AML-193 (cell line): ENCODE measurements at regions not wholly inside any gene's neighbourhood (a gene's known extent, or its start where the extent isn't known, plus 50 kb on each side); places are given as distances from the start of the nearest gene placed in this dataset.
"Not testable (repeated sequence)": the region's sequence is repeated elsewhere in the genome, so short reads cannot be mapped to it uniquely, and the experiment has no call there.

Experiments used
- DNase-seq, 2 experiments: peaks; one replicate each; lab custom pipeline; 2025; lab: John Stamatoyannopoulos, UW

DNA sequence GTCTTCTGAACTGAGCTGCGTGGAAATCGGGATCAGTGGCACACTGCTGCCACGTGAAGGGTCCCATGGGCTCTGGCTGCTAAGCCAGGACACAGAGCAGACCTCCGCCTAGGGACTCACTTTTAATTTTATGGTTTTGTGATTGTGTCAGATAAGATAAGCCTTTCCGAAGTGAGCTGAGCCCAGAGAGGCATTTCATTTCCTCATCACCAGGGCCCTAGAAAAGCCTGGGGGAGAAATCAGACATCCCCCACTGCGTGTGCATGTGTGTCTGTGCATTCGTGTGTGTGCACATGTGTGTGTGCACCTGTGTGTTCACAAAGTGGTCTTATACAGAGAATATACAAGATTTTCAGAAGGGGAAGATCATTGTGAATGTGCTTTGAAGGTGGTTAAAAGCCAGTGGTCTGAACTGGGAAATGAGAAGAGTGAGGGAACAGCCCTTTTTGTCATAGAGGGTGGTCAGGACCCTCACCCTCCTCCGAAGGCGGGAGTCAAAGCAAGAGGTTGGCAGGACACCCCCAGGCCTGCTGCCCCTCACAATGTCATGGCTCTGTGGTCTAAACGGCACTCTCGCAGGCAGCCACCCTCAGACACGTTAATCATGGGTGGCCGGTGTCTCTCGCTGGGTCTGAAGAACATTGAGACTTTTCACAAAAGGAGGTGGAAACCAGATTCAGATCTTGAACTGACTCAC, 176.1 kb upstream of the PFKP start:
- DNase-seq: no peak

DNA sequence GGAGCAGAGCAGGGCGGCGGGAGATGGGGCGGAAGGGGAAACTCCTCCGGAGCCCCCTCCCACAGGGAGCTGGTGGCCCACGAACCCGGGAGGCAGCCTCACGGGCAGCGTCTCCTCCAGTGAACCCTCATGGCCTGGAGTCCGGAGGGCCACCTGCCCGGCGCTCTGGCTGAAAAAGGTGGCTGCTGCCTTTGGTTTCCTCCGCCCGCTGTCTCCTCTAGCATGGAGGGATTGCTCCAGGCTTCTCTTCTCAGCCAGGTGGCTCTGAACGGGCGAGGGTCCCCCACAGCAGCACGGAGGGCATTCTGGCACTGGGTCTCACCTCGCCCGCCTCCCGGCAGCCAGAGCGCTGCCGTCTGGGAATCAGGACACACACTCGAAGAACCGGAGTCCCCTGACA, 177.3 kb upstream of the PFKP start:
- no peak for DNase-seq

DNA sequence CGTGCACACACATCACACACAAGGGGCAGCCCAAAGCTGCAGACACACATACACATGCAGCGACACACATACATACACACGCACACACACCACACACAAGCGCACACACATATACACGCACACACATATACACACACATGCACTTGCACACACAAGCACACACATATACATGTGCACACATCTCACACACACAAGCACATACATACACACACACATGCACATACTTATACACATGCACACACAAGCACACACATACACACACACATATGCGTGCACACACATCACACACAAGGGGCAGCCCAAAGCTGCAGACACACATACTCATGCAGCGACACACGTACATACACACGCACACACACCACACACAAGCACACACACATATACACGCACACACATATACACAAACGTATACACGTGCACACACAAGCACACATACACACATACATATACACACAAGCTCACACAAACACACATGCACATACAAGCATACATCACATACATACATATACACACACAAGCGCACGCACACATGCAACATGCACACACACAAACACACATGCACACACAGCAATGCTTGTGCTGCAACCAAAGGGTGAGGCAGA, 178.8 kb upstream of the PFKP start:
- no peak for DNase-seq

DNA sequence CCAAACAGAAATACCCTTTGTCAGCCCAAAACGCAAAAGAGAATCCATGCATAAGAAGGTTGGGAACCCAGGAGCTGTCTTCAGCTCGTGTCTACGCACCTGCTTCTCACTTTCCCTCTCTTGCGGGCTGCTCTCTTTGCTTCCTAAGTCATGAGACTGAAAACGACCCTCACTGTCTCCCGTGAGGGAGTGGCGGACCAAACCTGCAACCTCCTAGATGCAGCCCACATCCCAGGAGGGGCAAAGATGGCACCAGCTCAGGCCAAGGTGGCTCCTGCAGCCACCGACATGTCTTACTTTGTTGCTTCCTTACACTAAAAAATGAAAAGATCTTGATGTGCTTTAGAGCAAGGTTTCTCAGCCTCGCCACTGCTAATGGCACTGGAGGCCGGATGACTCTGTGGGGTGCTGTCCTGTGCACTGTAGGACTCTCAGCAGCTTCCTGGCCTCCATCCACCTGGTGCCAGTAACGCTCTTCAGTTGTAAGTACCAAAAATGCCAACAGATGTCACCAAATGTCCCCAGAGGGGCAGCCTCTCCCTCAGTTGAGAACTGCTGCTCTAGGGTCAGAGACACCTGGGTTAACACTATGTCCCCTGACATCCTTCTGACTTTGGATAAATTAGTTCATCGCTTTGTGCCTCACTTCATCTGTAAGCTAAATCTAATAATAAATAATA, 179.8 kb upstream of the PFKP start:
- DNase-seq: no peak

DNA sequence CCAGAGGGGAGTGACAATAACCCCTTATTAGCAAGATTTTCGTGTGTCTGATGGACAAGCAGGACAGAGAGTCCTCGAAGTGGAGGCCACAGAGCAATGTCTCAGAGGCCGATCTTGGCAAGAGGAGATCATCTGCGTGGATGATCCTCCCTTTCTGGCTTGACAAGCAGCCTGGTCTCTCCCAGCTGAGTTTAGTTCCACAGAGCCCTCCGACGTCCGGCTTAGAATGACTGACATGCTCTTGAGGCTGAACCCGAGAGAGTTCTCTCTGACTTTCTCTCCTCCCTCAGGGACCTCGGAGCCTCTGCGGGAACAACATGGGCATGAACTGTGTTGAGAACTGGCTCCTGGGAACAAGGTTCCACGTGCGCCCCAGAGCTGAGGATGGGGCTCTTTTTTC, 180.7 kb upstream of the PFKP start:
- no peak for DNase-seq

DNA sequence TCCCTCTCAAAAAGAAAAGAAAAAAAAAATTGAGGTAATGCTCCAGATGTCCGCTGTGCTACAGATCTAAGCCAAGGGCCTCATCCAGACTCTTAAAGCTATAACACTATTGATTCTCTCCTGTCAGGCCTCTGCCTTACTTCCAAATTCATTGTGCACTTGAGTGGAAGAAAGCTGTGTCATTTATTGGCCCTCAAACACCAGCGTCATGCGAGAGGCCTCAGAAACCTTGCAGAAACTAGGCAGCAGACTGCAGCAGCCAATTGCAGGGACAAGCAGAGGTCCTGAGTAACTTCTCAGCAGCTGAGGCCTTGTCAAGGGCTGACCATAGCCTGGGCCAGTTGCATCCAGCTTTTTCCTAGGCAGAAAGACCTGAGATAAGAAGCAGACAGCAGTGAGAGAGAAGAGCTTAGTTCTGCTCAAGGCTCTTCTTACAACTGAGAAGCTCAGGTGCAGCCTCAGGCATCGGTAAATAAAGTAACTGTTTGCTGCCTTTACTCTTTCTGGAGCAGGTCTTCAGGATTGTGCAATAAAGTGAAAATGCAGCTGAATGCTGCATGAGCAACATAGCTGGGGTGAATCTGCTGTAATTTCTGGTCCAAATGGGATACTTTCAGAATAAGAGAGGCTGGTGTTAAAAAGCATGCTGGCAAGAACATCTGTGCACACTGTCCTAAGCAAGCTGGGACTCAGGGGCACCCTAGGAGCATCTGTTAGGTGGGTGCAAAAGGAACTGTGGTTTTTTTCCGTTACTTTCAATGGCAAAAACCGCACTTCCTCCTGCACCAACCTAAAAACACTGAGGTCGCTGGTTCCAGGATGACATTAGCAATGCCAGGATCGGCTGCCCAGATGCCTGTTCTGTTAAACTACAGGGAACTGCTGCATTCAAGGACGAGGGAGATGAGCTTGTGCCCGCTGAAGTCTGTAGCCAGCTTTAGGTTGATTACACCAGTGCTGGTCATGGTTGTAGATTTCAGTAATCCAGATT, 181.8 kb upstream of the PFKP start:
- DNase-seq: peak; percentile 86 to 88

DNA sequence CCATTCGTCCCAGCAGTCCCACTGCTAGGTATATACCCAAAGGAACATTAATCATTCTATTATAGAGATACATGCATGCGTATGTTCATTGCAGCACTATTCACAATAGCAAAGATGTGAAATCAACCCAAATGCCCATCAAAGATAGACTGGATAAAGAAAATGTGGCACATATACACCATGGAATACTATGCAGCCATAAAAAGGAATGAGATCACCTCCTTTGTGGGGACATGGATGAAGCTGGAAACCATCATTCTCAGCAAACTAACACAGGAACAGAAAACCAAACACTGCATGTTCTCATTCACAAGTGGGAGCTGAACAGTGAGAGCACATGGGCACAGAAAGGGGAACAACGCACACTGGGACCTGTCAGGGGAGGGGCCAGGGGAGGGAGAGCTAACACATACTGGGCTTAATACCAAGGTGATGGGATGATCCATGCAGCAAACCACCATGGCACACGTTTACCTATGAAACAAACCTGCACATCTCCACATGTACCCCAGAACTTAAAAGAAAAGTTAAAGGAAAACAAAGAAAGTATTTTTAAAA, 183.3 kb upstream of the PFKP start:
- peak; percentile 37 to 38 for DNase-seq

DNA sequence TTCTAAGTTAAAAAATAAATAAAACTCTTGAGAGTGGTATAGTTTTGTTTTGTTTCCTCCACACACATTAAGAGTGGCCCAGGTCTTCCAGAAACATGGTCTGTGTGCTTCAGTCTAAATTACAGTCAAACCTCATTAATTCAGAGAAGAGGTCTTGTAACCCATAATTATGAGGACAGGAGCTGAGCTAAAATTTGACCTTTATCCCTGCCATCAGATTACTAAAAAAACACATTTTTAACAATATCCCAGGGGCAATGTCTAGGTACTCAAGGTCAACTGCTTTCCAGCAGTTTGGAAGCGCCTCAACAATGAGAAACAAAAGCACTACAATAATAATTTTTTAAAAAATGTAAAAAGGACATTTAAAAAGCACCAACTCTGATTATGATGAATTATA, 184.1 kb upstream of the PFKP start:
- DNase-seq: no peak

DNA sequence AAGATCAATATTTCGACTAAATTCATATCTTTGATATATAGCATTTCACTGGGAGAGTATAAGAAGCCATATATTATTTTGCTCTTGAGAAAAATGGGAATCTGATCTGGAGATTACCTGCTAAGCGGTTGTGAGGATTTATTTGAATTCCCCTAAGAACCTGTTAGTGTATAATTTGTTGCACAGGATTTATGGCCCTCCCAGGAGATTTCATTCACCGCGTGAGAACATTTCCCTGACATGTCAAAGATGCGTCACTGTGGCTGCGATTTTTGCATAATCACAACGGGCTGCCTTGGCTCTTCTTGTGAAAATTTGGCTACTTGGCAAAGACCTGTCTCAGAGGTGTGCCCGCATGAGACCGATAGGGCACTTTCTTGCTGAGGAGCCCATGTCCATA, 184.7 kb upstream of the PFKP start:
- no peak for DNase-seq

DNA sequence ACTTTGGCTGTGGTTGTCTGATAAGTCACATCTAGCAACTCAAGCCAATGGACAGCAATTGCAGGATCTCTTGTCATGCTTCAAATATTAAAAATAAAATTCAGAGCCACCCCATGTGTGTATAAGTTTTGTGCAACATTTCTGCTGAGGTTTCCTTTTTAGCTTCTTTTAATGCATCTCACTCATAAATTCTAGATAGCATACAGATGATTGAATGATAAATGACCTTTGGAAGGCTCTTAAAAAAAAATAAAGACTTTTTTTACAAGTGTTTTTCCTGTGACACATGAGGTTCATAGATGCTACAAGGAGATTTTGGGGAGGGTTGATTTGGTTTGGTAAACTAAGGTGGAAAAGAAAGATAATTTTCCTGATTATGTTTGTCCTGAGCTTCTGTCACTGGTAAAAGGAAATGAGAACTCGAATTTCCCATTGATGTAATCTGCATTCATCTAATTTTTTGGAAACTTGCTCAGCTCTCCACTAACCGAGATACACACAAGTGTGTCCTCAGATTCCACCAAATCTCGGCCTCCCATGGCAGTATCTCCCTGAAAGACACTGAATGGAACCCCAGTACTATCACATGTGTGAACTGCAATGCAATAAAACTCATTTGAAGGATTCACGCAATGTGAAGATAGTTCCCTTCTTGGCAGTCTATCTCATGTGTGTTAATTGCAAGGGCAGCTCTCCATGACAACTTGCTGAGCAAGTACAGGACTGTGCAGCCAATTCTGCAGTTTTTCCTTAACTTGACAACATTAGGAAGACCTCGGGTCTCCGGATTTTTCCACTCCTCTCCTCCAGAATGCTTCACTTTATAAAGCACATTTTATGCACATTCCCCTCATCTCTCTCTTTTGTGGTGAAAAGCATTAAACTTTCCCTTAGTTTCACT, 185.4 kb upstream of the PFKP start:
- no peak for DNase-seq

DNA sequence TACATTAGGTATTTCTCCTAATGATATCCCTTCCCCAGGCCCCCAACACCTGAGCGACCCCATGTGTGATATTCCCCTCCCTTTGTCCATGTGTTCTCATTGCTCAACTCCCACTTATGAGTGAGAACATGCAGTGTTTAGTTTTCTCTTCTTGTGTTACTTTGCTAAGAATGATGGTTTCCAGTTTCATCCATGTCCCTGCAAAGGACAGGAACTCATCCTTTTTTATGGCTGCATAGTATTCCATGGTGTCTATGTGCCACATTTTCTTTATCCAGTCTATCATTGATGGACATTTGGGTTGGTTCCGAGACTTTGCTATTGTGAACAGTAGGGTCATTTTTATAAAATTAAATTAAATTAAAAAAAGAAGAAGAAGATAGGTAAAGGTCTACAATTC, 187.3 kb upstream of the PFKP start:
- not testable (repeated sequence) for DNase-seq

DNA sequence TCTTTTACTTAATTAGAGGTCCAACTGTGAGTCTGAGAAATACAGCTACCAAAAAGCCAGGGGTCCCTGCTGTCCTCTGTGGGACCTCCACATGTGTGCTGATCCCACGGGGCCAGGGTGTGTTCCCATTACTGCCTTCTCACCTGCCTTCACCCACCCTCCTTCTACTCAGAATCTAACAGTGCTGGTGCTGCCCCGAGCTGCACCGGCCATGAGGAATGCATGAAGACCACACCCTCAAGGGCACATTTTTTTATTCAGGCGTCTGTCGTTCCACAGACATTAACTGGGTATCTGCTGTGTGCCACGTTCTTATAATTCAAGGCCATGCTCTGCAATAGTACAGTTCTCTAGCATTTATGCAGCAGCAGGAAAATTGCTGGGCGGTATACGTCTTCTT, 188.5 kb upstream of the PFKP start:
- DNase-seq: no peak

DNA sequence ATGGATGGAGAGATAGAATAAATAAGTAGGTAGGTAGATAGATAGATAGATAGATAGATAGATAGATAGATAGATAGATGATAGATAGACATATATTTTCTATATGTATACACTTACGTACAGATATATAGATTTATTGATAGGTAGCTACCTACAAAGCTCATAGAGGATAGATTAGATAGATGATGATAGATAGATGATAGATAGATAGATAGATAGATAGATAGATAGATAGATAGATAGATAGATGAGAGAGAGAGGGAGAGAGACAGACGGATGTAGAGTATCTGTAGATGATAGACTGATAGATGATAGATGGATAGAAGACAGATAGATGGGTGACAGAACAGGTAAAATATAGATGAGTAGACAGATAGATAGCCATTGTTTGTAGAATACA, 191.3 kb upstream of the PFKP start:
- no peak for DNase-seq

DNA sequence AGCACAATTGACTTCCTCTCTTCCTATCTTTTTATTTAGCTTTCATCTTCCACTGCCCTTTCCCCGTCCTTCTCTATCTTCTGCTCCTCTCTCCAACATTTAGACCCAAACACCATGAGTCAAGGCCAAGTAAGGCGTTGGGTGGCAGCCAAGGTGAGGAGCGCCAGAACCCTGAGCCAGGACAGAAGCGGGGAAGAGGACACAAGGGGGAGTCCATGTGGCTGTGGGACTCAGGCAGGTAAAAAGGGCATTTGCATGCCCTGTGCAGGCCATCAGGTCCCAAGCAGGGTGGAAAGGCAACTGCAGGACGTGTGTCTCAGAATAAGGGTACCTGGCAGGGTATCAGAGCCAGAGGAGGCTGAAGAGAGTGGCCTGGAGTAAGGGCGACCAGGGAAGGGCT, 192.4 kb upstream of the PFKP start:
- no peak for DNase-seq

DNA sequence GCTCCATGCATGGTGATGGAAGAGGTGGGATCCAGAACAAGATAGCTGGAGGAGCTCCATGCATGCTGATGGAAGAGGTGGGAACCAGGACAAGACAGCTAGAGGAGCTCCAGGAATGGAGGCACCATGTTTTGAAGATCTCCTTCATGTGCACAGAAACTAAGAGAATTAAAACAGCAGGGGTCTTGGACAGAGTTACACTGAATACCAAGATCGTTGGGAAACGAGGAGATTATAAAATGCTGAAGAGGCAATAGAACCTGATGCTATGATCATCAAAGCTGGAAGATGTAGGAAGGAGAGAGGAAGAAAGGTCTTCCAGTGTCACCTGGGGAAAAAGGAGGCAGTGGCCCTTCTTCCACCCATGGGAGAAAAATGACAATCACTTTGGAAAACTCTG, 193.6 kb upstream of the PFKP start:
- DNase-seq: no peak

DNA sequence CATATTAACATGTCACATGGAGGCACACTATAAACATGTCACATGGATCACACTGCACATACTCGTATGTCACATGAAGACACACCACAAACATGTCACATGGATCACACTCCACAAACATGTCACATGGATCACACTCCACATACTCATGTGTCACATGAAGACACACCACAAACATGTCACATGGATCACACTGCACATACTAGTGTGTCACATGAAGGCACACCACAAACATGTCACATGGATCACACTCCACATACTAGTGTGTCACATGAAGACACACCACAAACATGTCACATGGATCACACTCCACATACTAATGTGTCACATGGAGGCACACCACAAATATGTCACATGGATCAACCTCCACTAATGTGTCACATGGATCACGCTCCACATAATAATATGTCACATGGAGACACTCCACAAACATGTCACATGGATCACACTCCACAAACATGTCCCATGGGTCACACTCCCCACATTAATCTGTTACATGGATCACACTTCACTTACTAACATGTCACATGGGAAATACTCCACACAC, 195.6 kb upstream of the PFKP start:
- DNase-seq: no peak

DNA sequence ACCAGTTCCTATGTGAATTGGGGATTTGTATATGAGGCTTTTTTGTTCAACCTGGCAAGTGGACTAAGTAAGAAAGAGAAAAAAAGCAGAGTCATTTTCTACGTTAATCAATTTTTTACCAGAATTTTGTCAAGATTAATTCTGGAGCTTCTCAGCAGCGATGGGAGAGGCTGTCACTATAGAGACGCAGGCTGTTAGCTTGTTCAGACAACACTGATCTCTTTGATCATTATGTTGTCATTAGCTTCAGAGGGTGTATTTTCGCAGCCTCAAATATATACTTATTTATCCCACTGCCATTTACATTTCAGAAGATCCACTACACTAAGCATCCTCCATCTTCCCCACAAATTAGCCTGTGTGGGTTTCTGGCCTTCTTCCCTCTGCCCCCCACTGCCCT, 196.7 kb upstream of the PFKP start:
- no peak for DNase-seq

DNA sequence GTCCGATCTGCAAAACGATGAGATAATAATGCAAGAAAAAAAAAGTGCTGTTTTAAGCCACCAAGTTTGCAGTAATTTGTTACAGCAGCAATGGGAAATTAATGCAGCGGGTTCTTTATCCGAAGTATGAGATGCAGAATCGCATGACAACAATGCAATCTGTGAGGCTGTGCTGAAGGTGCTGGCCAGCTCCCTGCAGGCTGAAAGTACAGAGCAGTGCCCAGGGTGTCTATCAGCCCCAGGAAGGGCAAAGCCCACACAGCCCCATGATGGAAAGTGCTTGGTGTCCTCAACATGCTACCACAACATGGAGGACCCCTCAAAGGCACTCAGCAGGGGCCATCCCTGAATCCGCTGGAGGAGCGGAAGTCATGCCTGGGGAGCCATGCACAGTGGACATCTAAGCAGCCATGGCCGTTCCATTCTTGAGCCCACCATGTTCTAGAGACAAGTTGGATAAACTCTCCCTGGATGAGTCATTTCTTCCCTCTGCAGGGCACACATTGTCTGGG, 199.5 kb upstream of the PFKP start:
- DNase-seq: no peak

DNA sequence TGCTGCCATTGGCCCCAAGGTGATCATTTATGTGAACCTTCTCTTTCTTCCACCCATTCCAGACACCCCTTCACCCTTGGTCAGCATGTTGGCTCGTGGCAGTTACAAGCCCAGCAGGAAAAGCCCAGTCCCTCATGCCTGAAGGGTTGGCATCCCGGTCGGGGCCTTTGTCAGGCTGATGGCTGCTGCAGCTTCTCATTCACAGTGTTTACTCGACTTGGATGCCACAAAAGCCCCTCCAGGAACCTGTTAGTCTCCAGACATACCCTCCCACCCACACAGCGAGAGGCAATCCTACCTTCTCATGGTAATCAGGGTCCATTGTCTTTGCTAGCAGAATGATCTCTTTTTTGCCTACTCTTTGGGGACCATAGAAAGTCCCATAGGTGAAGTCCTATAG, 200.8 kb upstream of the PFKP start:
- no peak for DNase-seq

DNA sequence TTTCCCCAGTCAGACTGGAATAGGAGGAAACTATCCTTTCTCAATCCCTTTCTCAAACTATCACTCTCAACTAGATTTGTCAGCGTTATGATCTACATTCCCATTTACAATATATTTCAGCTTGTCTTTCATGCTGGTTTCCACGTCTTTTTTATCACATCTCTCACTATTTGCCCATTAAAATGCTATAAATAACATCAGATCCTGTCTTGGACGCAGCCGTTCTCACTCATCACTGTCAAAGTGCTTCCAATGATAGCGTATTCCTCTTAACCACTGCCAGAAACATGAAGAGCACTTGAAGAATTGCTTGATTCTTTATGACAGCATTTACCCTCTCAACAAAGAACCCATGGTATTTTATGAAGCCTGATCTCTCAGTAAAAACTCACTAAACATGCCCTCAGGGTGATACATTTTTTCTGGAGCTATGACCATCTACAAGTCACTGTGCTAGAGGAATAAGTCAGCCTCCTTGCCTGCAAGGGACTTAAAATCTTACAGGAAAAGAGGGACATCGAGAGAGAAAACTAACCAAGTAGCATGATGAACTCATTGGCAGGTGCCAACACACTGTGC, 205.6 kb upstream of the PFKP start:
- no peak for DNase-seq
